ENCODE measurements at regions not wholly inside any gene's neighbourhood (a gene's known extent, or its start where the extent isn't known, plus 50 kb on each side); places are given as distances from the start of the nearest gene placed in this dataset.
A peak's percentile ranks its signal among the peaks of the same experiment; 100 is the strongest.

DNA sequence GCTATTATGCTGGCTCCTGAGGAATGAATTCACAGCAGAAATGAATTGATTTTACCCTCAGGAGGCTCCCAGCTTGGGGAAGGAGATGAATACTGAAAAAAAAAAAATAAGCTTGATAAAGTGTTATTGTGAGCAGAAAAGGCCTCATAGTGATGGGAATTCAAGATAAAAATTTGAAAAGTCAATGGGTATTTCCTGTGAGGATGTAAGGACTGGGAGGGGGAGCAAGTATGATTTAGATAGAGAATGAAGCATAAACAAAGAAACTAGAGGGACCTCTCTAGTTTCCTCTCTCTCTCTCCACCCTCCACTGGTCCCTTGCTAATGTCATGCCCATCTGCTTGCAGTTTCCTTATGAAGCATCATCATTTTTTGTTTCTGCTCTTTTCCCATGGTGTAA, 439.0 kb upstream of the PLXNA2 start:
- H3K9me3 ChIP-seq: no peaks in the 10 kb centered on the region
- no peak overlapping the region for H3K4me3 ChIP-seq
- no peaks in the 10 kb centered on the region for H3K36me3 ChIP-seq
- H3K27me3 ChIP-seq: no peaks in the 10 kb centered on the region
- TF ChIP-seq, protein P1, sequence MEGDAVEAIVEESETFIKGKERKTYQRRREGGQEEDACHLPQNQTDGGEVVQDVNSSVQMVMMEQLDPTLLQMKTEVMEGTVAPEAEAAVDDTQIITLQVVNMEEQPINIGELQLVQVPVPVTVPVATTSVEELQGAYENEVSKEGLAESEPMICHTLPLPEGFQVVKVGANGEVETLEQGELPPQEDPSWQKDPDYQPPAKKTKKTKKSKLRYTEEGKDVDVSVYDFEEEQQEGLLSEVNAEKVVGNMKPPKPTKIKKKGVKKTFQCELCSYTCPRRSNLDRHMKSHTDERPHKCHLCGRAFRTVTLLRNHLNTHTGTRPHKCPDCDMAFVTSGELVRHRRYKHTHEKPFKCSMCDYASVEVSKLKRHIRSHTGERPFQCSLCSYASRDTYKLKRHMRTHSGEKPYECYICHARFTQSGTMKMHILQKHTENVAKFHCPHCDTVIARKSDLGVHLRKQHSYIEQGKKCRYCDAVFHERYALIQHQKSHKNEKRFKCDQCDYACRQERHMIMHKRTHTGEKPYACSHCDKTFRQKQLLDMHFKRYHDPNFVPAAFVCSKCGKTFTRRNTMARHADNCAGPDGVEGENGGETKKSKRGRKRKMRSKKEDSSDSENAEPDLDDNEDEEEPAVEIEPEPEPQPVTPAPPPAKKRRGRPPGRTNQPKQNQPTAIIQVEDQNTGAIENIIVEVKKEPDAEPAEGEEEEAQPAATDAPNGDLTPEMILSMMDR (IDR thresholded peaks at IDR 0.05): no peak
- peak overlapping the region in 1 of 2 donors; percentile 2 for H3K27ac ChIP-seq
- intact Hi-C loops (cut with DNase I): no loop called here
- H3K4me1 ChIP-seq: no peaks in the 10 kb centered on the region
- DNase-seq (ENCODE audit: low spot score in 2 of 2): no peak

DNA sequence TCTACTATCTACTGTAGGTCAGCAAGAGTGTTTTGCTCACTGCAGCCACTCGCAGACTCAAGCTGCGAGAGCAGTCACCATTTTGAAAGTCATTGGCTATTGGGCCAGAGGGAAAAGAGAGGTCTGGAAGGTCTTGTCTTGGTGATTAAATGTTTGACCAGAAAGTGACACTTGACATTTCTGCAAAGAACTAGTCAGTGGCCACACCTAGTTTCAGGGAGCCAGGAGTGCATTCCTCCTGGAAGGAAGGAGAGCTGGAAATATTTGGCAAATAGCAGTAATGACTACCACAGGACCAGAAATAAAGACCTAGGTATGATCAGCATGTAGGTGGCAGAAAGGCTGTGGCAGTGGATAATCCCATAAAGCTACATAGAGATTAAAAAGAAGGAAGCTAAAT, 440.0 kb upstream of the PLXNA2 start:
- DNase-seq (ENCODE audit: low spot score in 2 of 2): no peak

DNA sequence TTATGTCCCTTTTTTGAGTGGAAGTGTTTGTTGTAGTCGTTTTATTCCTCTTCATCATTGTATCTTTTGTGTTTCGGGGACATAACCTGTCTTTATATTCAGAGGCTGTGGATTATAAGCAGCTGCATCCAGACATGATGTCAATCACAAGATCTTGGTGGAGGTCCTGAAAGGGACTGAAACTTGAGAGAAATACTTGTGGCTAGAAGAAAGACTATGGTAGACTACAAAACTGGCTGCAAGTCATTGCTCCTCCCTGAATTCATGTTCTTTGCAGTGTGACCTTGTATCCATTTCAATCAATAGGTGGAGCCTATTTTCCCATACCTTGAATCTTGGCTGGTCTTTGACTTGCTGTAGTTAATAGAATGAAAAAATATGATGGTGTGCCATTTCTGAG, 442.4 kb upstream of the PLXNA2 start:
- Histone ChIP-seq H3K27ac (no peak overlapping the region), H3K4me3 (no peak overlapping the region), H3K27me3 (no peaks in the 10 kb centered on the region), H3K9me3 (no peaks in the 10 kb centered on the region), H3K36me3 (no peaks in the 10 kb centered on the region), H3K4me1 (no peaks in the 10 kb centered on the region)
- TF ChIP-seq, protein P1 (IDR thresholded peaks at IDR 0.05): no peak
- no peak for DNase-seq (ENCODE audit: low spot score in 2 of 2)
- intact Hi-C loops (cut with DNase I): no loop called here

More for the DNA sequence above, 440.0 kb upstream of the PLXNA2 start:
- TF ChIP-seq, protein P1 (IDR thresholded peaks at IDR 0.05): no peak
- Histone ChIP-seq H3K4me3 (no peak overlapping the region), H3K9me3 (no peaks in the 10 kb centered on the region), H3K36me3 (no peaks in the 10 kb centered on the region), H3K27me3 (no peaks in the 10 kb centered on the region), H3K4me1 (no peaks in the 10 kb centered on the region), H3K27ac (no peak overlapping the region)
- intact Hi-C loops (cut with DNase I): no loop called here

DNA sequence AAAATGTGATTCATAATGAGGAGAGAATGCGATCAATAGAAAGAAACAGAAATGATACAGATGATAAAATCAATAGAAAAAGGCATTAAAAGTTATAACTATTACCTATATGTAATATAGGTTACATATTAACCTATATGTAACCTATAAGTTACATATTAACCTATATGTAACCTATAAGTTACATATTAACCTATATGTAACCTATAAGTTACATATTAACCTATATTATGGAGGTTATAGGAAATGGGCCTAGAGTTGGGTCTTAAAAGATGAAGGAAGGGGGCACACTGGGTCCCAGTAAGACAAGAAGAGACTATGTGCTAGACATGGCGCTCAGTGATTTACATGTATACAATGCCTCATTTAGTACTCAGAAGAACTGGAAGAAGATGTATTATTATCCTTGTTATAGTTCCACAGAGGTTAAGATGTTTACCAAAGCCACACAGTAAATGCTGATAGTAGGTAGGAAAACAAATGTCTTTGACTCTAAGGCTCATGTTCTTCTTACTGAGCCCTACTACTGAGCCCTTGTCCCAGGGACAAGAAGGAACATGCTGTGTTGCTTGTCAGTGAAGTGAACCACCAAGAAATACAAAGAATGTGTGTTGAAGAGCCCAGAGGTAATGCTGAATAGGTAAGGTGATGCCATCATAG, 444.6 kb upstream of the PLXNA2 start:
- H3K36me3 ChIP-seq: no peaks in the 10 kb centered on the region
- intact Hi-C loops (cut with DNase I): no loop called here
- H3K27ac ChIP-seq: no peak overlapping the region
- no peak overlapping the region for H3K4me3 ChIP-seq
- no peaks in the 10 kb centered on the region for H3K4me1 ChIP-seq
- TF ChIP-seq, protein P1 (IDR thresholded peaks at IDR 0.05): no peak
- H3K27me3 ChIP-seq: no peaks in the 10 kb centered on the region
- DNase-seq (ENCODE audit: low spot score in 2 of 2): no peak
- H3K9me3 ChIP-seq: no peaks in the 10 kb centered on the region

DNA sequence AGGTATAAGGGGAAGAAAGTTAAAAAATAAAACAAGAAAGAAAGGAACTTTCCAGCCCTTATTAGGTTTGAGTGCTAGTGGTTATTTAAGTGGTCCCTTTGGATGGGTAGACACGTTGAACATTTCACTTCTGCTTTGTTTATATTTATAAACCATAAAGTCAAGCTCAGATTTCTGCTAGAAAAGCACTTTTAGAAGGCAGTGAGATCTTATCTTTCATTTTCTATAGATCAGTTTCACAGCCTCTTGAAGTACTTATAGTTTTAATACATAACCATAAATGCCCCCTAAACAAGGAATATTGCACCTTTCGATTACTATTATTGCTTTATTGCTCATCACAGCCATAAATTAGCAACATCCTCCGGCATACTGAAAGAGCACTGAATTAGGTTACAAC, 446.8 kb upstream of the PLXNA2 start:
- Histone ChIP-seq H3K36me3 (no peaks in the 10 kb centered on the region), H3K4me1 (no peaks in the 10 kb centered on the region), H3K27me3 (no peaks in the 10 kb centered on the region), H3K27ac (no peak overlapping the region), H3K4me3 (no peak overlapping the region), H3K9me3 (no peaks in the 10 kb centered on the region)
- TF ChIP-seq, protein P1 (IDR thresholded peaks at IDR 0.05): no peak
- intact Hi-C loops (cut with DNase I): no loop called here
- DNase-seq (ENCODE audit: low spot score in 2 of 2): no peak

DNA sequence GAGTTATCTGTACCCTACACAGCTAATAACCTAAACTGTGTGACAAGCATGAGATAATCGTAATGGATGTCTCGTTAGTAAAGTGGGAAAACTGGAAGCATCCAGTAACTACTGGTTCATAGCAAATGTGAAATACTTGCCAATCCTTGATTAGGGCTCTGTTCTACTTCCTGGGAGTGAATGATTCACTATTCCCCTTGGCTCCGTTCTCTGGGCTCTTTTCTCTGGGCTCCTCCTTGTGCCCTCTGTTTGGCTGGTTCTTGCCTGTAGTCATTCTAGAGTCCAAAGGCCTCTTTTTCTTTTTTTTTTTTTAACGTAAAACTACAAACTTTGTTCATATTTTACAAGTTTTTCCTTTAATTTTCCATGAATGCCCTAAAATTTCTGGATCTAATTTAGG, 465.8 kb upstream of the PLXNA2 start:
- Histone ChIP-seq H3K27me3 (no peaks in the 10 kb centered on the region), H3K4me1 (no peaks in the 10 kb centered on the region), H3K9me3 (no peaks in the 10 kb centered on the region), H3K4me3 (no peak overlapping the region), H3K27ac (no peak overlapping the region), H3K36me3 (no peaks in the 10 kb centered on the region)
- TF ChIP-seq, protein P1 (IDR thresholded peaks at IDR 0.05): no peak
- DNase-seq (ENCODE audit: low spot score in 2 of 2): no peak
- intact Hi-C loops (cut with DNase I): no loop called here

All from ascending aorta (tissue), 2 donors.